GM23248 (cell line): ENCODE measurements at regions not wholly inside any gene's neighbourhood (a gene's known extent, or its start where the extent isn't known, plus 50 kb on each side); places are given as distances from the start of the nearest gene placed in this dataset.

Source experiments
- DNase-seq: peaks from one replicate; pipeline ENCODE4 v3.0.0-alpha.2; 2015
- H2AFZ ChIP-seq: fragments of 200-600 bp; sonication (generic); 2 replicates; pipeline ENCODE4 v1.6.1; 2016; ENCODE audit warnings: antibody characterized with exemption
- H3F3A ChIP-seq: fragments of 200-600 bp; sonication (generic); 2 replicates; pipeline ENCODE4 v1.6.1; 2016; ENCODE audit warnings: mild to moderate bottlenecking, antibody characterized with exemption, mixed run types; ENCODE audit not compliant: insufficient read depth
- H3K27ac ChIP-seq: fragments of 200-600 bp; sonication (generic); 2 replicates; pipeline ENCODE4 v1.5.1; 2016; ENCODE audit warnings: mild to moderate bottlenecking
- H3K27me3 ChIP-seq: fragments of 200-600 bp; sonication (generic); replicated peaks from 2 replicates; pipeline ENCODE4 v1.6.1; 2016; ENCODE audit warnings: mild to moderate bottlenecking; ENCODE audit not compliant: insufficient read depth
- H3K36me3 ChIP-seq: fragments of 200-600 bp; sonication (generic); 2 replicates; pipeline ENCODE4 v1.6.1; 2016; ENCODE audit warnings: low read depth, mild to moderate bottlenecking
- H3K4me1 ChIP-seq: fragments of 200-600 bp; sonication (generic); 2 replicates; pipeline ENCODE4 v1.6.1; 2016; ENCODE audit warnings: mild to moderate bottlenecking; ENCODE audit not compliant: insufficient read depth
- H3K4me2 ChIP-seq: fragments of 200-600 bp; sonication (generic); one replicate; pipeline ENCODE4 v1.6.1; 2016; ENCODE audit warnings: mild to moderate bottlenecking; ENCODE audit not compliant: unreplicated experiment
- H3K4me3 ChIP-seq: fragments of 200-600 bp; sonication (generic); 2 replicates; pipeline ENCODE4 v1.5.1; 2016; ENCODE audit warnings: mild to moderate bottlenecking
- H3K79me2 ChIP-seq: fragments of 200-600 bp; sonication (generic); 2 replicates; pipeline ENCODE4 v1.6.1; 2016; ENCODE audit warnings: mild to moderate bottlenecking; ENCODE audit not compliant: insufficient read depth
- H3K9ac ChIP-seq: fragments of 200-600 bp; sonication (generic); 2 replicates; pipeline ENCODE4 v1.6.1; 2016; ENCODE audit warnings: mild to moderate bottlenecking
- H3K9me2 ChIP-seq: fragments of 200-600 bp; sonication (generic); 2 replicates; pipeline ENCODE4 v1.6.1; 2016; ENCODE audit warnings: mixed run types, mild to moderate bottlenecking, moderate library complexity; ENCODE audit not compliant: insufficient read depth
- H3K9me3 ChIP-seq: fragments of 200-600 bp; sonication (generic); one replicate; pipeline ENCODE4 v1.6.1; 2017; ENCODE audit warnings: low read depth
- H4K20me1 ChIP-seq: fragments of 200-600 bp; sonication (generic); 2 replicates; pipeline ENCODE4 v1.6.0; 2016; ENCODE audit not compliant: insufficient read depth
- EZH2 ChIP-seq: fragments of 200-600 bp; sonication (generic); IDR thresholded peaks from 2 replicates; pipeline ENCODE4 v1.6.1; 2018; ENCODE audit warnings: antibody characterized with exemption, mild to moderate bottlenecking; ENCODE audit not compliant: insufficient read depth, poor library complexity, severe bottlenecking
- EZH2phosphoT487 ChIP-seq: fragments of 200-600 bp; sonication (generic); IDR thresholded peaks from 2 replicates; pipeline ENCODE4 v1.6.1; 2018; ENCODE audit warnings: antibody characterized with exemption, moderate library complexity, mild to moderate bottlenecking, low read depth; ENCODE audit not compliant: insufficient read depth
- WGBS, 2 experiments: methylation state at CpG; one replicate each; pipeline ENCODE4 v1.1.6; 2015 to 2017; ENCODE audit warnings: low lambda C conversion rate in 2 of 2, low coverage in 1 of 2; ENCODE audit errors: missing lambda C conversion rate in 2 of 2; 5-methylcytosine and 5-hydroxymethylcytosine counted together
- in situ Hi-C: fragments of 300-500 bp; cut with MboI; formaldehyde crosslinking; loops from 2 replicates; pipeline ENCODE4 v1.15.0; 2020

DNA sequence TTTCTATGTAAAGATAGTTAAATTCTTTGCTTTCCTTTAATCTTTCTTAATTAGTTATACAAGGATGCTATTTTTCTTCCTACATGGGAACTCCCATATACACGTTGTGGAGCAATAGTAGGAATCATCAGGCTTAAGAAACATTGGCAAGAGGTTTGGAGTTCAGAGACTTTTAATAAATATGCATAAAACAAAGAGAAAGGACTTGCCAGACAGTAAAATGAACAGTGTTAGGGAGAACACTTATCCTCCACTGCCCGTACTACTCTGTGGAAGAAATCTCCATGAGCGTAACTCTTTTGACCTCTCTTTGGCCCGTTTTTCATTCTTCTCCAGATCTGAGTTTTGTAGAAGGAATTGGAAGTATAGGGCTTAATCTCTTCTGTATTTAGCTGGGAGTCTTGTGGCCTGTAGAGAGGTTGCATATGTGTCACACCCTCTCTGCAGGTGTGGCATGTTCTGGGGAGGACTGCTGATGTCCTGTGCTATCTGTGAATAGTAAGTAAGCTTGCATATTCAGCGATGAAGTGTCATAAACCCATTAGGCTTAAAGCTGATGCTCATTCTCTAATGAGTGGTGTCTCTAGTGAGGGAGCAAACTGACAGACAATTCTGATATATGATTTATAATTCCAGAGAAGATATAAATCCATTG, 455.4 kb upstream of the FAR2 start:
- TF ChIP-seq EZH2 (no peak), EZH2phosphoT487 (no peak)
- Histone ChIP-seq H3K79me2 (no peaks in the 10 kb centered on the region), H3K4me1 (no peaks in the 10 kb centered on the region), H3K4me3 (no peak overlapping the region), H3K9ac (no peak overlapping the region), H3K27ac (no peak overlapping the region), H3F3A (no peaks in the 10 kb centered on the region), H3K27me3 (no peaks in the 10 kb centered on the region), H2AFZ (no peak overlapping the region), H4K20me1 (no peaks in the 10 kb centered on the region), H3K9me3 (no peaks in the 10 kb centered on the region), H3K36me3 (no peaks in the 10 kb centered on the region), H3K9me2 (no peaks in the 10 kb centered on the region), H3K4me2 (no peak overlapping the region)
- no peak for DNase-seq
- in situ Hi-C loops: no loop called here
- WGBS, 2 experiments: 60 to 61% methylated on average over 5 of the region's 5 CpGs

DNA sequence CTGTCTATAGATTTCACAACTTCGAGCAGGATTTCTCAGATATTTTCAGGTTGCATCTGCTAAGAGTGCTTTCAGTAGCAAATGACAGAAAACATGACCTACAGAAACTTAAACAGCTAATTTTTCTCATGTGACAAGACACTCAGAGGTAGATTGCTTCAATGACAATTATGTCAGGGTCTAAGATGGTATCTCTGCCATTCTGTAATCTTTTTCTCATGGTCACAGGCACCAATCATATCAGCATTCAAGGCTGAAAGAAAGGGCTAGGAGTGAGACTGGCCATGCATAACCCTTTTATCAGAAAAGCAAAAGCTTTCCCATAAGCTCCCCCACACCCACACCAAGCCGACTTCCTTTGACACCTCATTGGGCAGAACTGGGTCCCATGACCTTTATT, 450.5 kb upstream of the FAR2 start:
- H4K20me1 ChIP-seq: no peaks in the 10 kb centered on the region

DNA sequence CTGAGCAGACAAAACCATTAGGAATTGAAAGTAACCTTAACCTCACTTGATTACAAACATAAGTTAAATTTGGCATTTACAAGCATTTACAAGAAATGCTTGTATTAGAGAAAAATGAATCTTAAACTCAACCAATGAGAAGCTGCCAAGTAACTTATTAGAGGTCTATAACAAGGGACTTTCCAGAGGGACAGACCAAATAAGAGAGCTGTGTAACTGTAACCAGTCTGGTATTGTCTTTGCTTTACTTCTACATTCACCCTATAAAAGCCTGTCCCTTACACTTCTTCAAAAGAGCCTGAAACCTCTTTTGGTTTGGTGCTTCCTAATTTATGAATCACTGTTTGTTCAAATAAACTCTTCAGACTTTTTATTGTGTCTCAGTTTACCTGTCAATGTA, 450.0 kb upstream of the FAR2 start:
- H3K9me2 ChIP-seq: no peaks in the 10 kb centered on the region
- no peak for TF ChIP-seq EZH2
- TF ChIP-seq EZH2phosphoT487: no peak
- 0 out of 2 replicates have a peak, but pooled peaks cover 4% of the 10 kb centered on the region for H3K36me3 ChIP-seq
- H4K20me1 ChIP-seq: no peaks in the 10 kb centered on the region
- no peak overlapping the region for H2AFZ ChIP-seq
- no peak overlapping the region for H3K4me3 ChIP-seq
- DNase-seq: no peak
- in situ Hi-C loops: no loop called here
- H3K27ac ChIP-seq: no peak overlapping the region
- no peaks in the 10 kb centered on the region for H3K79me2 ChIP-seq
- H3K9ac ChIP-seq: no peak overlapping the region
- H3K4me1 ChIP-seq: no peaks in the 10 kb centered on the region
- peaks cover 7% of the 10 kb centered on the region for H3K9me3 ChIP-seq
- no peak overlapping the region for H3K4me2 ChIP-seq
- no peaks in the 10 kb centered on the region for H3K27me3 ChIP-seq
- H3F3A ChIP-seq: no peaks in the 10 kb centered on the region

More for the DNA sequence above, 450.5 kb upstream of the FAR2 start:
- no peak for TF ChIP-seq EZH2phosphoT487
- TF ChIP-seq EZH2: no peak
- no peak overlapping the region for H3K9ac ChIP-seq
- H3K79me2 ChIP-seq: no peaks in the 10 kb centered on the region
- H3K36me3 ChIP-seq: 0 out of 2 replicates have a peak, but pooled peaks cover 3% of the 10 kb centered on the region
- H3K9me3 ChIP-seq: peaks cover 4% of the 10 kb centered on the region
- no peaks in the 10 kb centered on the region for H3K27me3 ChIP-seq
- no peaks in the 10 kb centered on the region for H3K9me2 ChIP-seq
- no peak overlapping the region for H3K4me3 ChIP-seq
- in situ Hi-C loops: no loop called here
- H2AFZ ChIP-seq: no peak overlapping the region
- H3K27ac ChIP-seq: no peak overlapping the region
- H3F3A ChIP-seq: no peaks in the 10 kb centered on the region
- no peaks in the 10 kb centered on the region for H3K4me1 ChIP-seq
- DNase-seq: no peak
- 50 to 60% methylated on average over 2 of the region's 2 CpGs for WGBS, 2 experiments
- no peak overlapping the region for H3K4me2 ChIP-seq

DNA sequence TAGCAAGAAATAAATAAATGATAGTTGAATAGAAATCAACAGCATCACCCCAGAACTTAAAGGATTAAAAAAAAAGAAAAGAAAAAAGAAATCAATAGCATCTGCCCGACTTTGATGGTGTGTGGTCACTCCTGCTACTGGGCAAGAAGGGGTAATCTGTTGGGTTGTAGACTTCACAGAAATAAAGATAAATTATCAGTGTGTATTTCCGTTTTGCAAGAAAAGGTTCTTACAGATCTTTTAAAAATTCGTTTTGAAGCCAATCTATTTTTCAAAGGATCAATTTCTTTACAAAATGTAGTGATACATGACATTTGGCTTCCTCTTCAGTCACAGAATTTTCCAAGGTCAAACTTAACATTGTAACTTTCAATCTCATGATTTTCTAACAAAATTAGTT, 448.9 kb upstream of the FAR2 start:
- H3K27ac ChIP-seq: no peak overlapping the region
- DNase-seq: no peak
- in situ Hi-C loops: no loop called here
- no peaks in the 10 kb centered on the region for H3K79me2 ChIP-seq
- H3K9me2 ChIP-seq: no peaks in the 10 kb centered on the region
- peaks cover 7% of the 10 kb centered on the region for H3K9me3 ChIP-seq
- TF ChIP-seq EZH2phosphoT487: no peak
- TF ChIP-seq EZH2: no peak
- no peaks in the 10 kb centered on the region for H3K27me3 ChIP-seq
- H3K36me3 ChIP-seq: 0 out of 2 replicates have a peak, but pooled peaks cover 4% of the 10 kb centered on the region
- H2AFZ ChIP-seq: no peak overlapping the region
- peaks cover 3% of the 10 kb centered on the region for H3K4me1 ChIP-seq
- H3F3A ChIP-seq: 0 out of 2 replicates have a peak, but pooled peaks cover 2% of the 10 kb centered on the region
- no peak overlapping the region for H3K9ac ChIP-seq
- no peaks in the 10 kb centered on the region for H4K20me1 ChIP-seq
- WGBS, 2 experiments: 72 to 83% methylated on average over 3 of the region's 3 CpGs
- H3K4me3 ChIP-seq: no peak overlapping the region
- H3K4me2 ChIP-seq: no peak overlapping the region
